Endothelial cell (in vitro differentiated cells): ENCODE measurements at regions not wholly inside any gene's neighbourhood (a gene's known extent, or its start where the extent isn't known, plus 50 kb on each side); places are given as distances from the start of the nearest gene placed in this dataset.

ENCODE experiments used
- DNase-seq: peaks from one replicate; pipeline ENCODE4 v3.0.0; 2021; ENCODE audit warnings: low spot score
- H3K27ac Mint-ChIP-seq: one replicate; pipeline ENCODE4 v1.8.0; 2021; ENCODE audit warnings: mixed read lengths, inconsistent platforms; ENCODE audit not compliant: unreplicated experiment
- H3K27me3 Mint-ChIP-seq: one replicate; pipeline ENCODE4 v1.8.0; 2021; ENCODE audit warnings: mild to moderate bottlenecking, moderate library complexity, mixed read lengths, inconsistent platforms; ENCODE audit not compliant: unreplicated experiment
- H3K36me3 Mint-ChIP-seq: one replicate; pipeline ENCODE4 v1.8.0; 2021; ENCODE audit warnings: mild to moderate bottlenecking, low read depth, mixed read lengths, inconsistent platforms; ENCODE audit not compliant: unreplicated experiment
- H3K4me1 Mint-ChIP-seq: one replicate; pipeline ENCODE4 v1.8.0; 2021; ENCODE audit warnings: mild to moderate bottlenecking, mixed read lengths, inconsistent platforms; ENCODE audit not compliant: unreplicated experiment
- H3K4me3 Mint-ChIP-seq: one replicate; pipeline ENCODE4 v1.8.0; 2021; ENCODE audit warnings: mild to moderate bottlenecking, mixed read lengths, inconsistent platforms; ENCODE audit not compliant: unreplicated experiment
- H3K9me3 Mint-ChIP-seq: one replicate; pipeline ENCODE4 v1.8.0; 2021; ENCODE audit warnings: mixed read lengths, inconsistent platforms; ENCODE audit not compliant: unreplicated experiment
- CTCF ChIP-seq: fragments of 200-600 bp; sonication (generic); IDR thresholded peaks from one replicate; pipeline ENCODE4 v1.5.0; 2021; ENCODE audit warnings: antibody characterized with exemption; ENCODE audit not compliant: unreplicated experiment

GRCh38 chr2:12066116-12066515 lies 319.7 kb downstream of the LPIN1 start:
- Mint-ChIP-seq H3K27me3 (no peaks in the 10 kb centered on the region), H3K4me3 (no peak overlapping the region), H3K36me3 (no peaks in the 10 kb centered on the region), H3K9me3 (no peaks in the 10 kb centered on the region), H3K27ac (no peak overlapping the region), H3K4me1 (no peaks in the 10 kb centered on the region)
- no peak for DNase-seq
- TF ChIP-seq CTCF = no peak

- no peaks in the 10 kb centered on the region for H3K9me3 Mint-ChIP-seq
- no peaks in the 10 kb centered on the region for H3K4me1 Mint-ChIP-seq
- DNase-seq = no peak
- TF ChIP-seq CTCF = no peak
- H3K36me3 Mint-ChIP-seq = no peaks in the 10 kb centered on the region
- H3K27me3 Mint-ChIP-seq = no peaks in the 10 kb centered on the region
- no peak overlapping the region for H3K27ac Mint-ChIP-seq
- no peak overlapping the region for H3K4me3 Mint-ChIP-seq
Measured at GRCh38 chr2:12066986-12067385, 320.6 kb downstream of the LPIN1 start.

GRCh38 chr2:12068796-12069538 lies 322.5 kb downstream of the LPIN1 start:
- no peak for TF ChIP-seq CTCF
- H3K27me3 Mint-ChIP-seq = no peaks in the 10 kb centered on the region
- no peak overlapping the region for H3K4me3 Mint-ChIP-seq
- no peak for DNase-seq
- no peaks in the 10 kb centered on the region for H3K36me3 Mint-ChIP-seq
- no peaks in the 10 kb centered on the region for H3K9me3 Mint-ChIP-seq
- H3K27ac Mint-ChIP-seq = no peak overlapping the region
- H3K4me1 Mint-ChIP-seq = no peaks in the 10 kb centered on the region

- no peak for TF ChIP-seq CTCF
- no peaks in the 10 kb centered on the region for H3K4me1 Mint-ChIP-seq
- H3K36me3 Mint-ChIP-seq = no peaks in the 10 kb centered on the region
- H3K27ac Mint-ChIP-seq = no peak overlapping the region
- H3K4me3 Mint-ChIP-seq = no peak overlapping the region
- H3K27me3 Mint-ChIP-seq = no peaks in the 10 kb centered on the region
- H3K9me3 Mint-ChIP-seq = no peaks in the 10 kb centered on the region
- DNase-seq = no peak
Measured at GRCh38 chr2:12070153-12070552, 323.7 kb downstream of the LPIN1 start.

- DNase-seq = no peak
- Mint-ChIP-seq H3K4me3 (no peak overlapping the region), H3K27ac (no peak overlapping the region), H3K36me3 (no peaks in the 10 kb centered on the region), H3K4me1 (no peaks in the 10 kb centered on the region), H3K9me3 (no peaks in the 10 kb centered on the region), H3K27me3 (no peaks in the 10 kb centered on the region)
- no peak for TF ChIP-seq CTCF
Measured at GRCh38 chr2:12070581-12070980, 324.1 kb downstream of the LPIN1 start.
